Tibial artery (tissue), 4 donors: ENCODE measurements at regions not wholly inside any gene's neighbourhood (a gene's known extent, or its start where the extent isn't known, plus 50 kb on each side); places are given as distances from the start of the nearest gene placed in this dataset.

Source experiments
- DNase-seq, 2 donors: peaks; one replicate each; pipeline ENCODE4 v3.0.0-alpha.2; 2019
- H3K27ac ChIP-seq, 2 donors: fragments of 200-600 bp; sonication (generic) in 1 of 2; 1 replicate in 1 of 2; 2 replicates in 1 of 2; pipeline ENCODE4 v1.5.1; 2018 to 2019; ENCODE audit warnings: mild to moderate bottlenecking in 1 of 2
- H3K27me3 ChIP-seq, 2 donors: fragments of 200-600 bp; sonication (generic) in 1 of 2; one replicate each; pipeline versions ENCODE4 v1.5.1 to v1.6.0; 2016 to 2019
- H3K36me3 ChIP-seq, 3 donors: fragments of 200-600 bp; sonication (generic) in 2 of 3; one replicate each; pipeline ENCODE4 v1.5.1; 2016 to 2019; ENCODE audit warnings: mild to moderate bottlenecking in 2 of 3
- H3K4me1 ChIP-seq, 4 donors: fragments of 200-600 bp; sonication (generic) in 2 of 4; 1 replicate in 3 of 4; 2 replicates in 1 of 4; pipeline ENCODE4 v1.5.1; 2016 to 2019
- H3K4me3 ChIP-seq, 2 donors: fragments of 200-600 bp; sonication (generic) in 1 of 2; 1 replicate in 1 of 2; 2 replicates in 1 of 2; pipeline ENCODE4 v1.5.1; 2018 to 2019; ENCODE audit warnings: mild to moderate bottlenecking in 2 of 2
- H3K9me3 ChIP-seq, 3 donors: fragments of 200-600 bp; sonication (generic) in 1 of 3; one replicate each; pipeline ENCODE4 v1.5.1; 2016 to 2019
- CTCF ChIP-seq, 2 experiments: fragments of 200-600 bp in 1 of 2; fragments of 450-650 bp in 1 of 2; IDR thresholded peaks; one replicate each; pipeline ENCODE4 v1.5.1; 2017 to 2019; ENCODE audit warnings: antibody characterized with exemption in 2 of 2, mild to moderate bottlenecking in 1 of 2, moderate library complexity in 1 of 2
- intact Hi-C: fragments of 100-400 bp; cut with DNase I; formaldehyde crosslinking; loops from one replicate; pipeline ENCODE4 v1.15.0; 2023; ENCODE audit warnings: low total_unique reads

- intact Hi-C loops = no loop called here
- H3K4me1 ChIP-seq = no peaks in the 10 kb centered on the region
- H3K4me3 ChIP-seq = no peak overlapping the region
- H3K9me3 ChIP-seq = no peaks in the 10 kb centered on the region
- TF ChIP-seq CTCF (IDR thresholded peaks at IDR 0.05) = no peak
- peaks cover 0 to 75% of the 10 kb centered on the region in 2 donors for H3K27me3 ChIP-seq
- H3K36me3 ChIP-seq = no peaks in the 10 kb centered on the region
- no peak overlapping the region for H3K27ac ChIP-seq
- DNase-seq = no peak
Measured at GRCh38 chr7:1298931-1299885, 66.5 kb downstream of the UNCX start.

GRCh38 chr7:1300206-1300605 is 67.5 kb downstream of the UNCX start:
- TF ChIP-seq CTCF (IDR thresholded peaks at IDR 0.05) = no peak
- Histone ChIP-seq H3K4me3 (no peak overlapping the region), H3K27me3 (peaks cover 0 to 75% of the 10 kb centered on the region in 2 donors)

GRCh38 chr7:1300636-1301035 is 68.0 kb downstream of the UNCX start:
- H3K27ac ChIP-seq = no peak overlapping the region
- DNase-seq = no peak
- H3K36me3 ChIP-seq = no peaks in the 10 kb centered on the region
- peaks cover 0 to 73% of the 10 kb centered on the region in 2 donors for H3K27me3 ChIP-seq
- no peak for TF ChIP-seq CTCF (IDR thresholded peaks at IDR 0.05)
- H3K4me1 ChIP-seq = no peaks in the 10 kb centered on the region
- no peaks in the 10 kb centered on the region for H3K9me3 ChIP-seq
- H3K4me3 ChIP-seq = no peak overlapping the region
- intact Hi-C loops = no loop called here

More at GRCh38 chr7:1300206-1300605, 67.5 kb downstream of the UNCX start:
- Histone ChIP-seq H3K4me1 (no peaks in the 10 kb centered on the region), H3K9me3 (no peaks in the 10 kb centered on the region), H3K36me3 (no peaks in the 10 kb centered on the region), H3K27ac (no peak overlapping the region)
- intact Hi-C loops = no loop called here
- DNase-seq = no peak

- no peaks in the 10 kb centered on the region for H3K4me1 ChIP-seq
Measured at GRCh38 chr7:1301054-1301881, 68.6 kb downstream of the UNCX start.

GRCh38 chr7:1301882-1302251 is 69.2 kb downstream of the UNCX start:
- intact Hi-C loops = no loop called here
- no peak for DNase-seq

More at GRCh38 chr7:1301054-1301881, 68.6 kb downstream of the UNCX start:
- no peak for TF ChIP-seq CTCF (IDR thresholded peaks at IDR 0.05)
- intact Hi-C loops = no loop called here
- Histone ChIP-seq H3K9me3 (no peaks in the 10 kb centered on the region), H3K36me3 (no peaks in the 10 kb centered on the region), H3K4me3 (no peak overlapping the region), H3K27me3 (peaks cover 0 to 66% of the 10 kb centered on the region in 2 donors), H3K27ac (no peak overlapping the region)
- no peak for DNase-seq

More at GRCh38 chr7:1301882-1302251, 69.2 kb downstream of the UNCX start:
- Histone ChIP-seq H3K27ac (no peak overlapping the region), H3K9me3 (no peaks in the 10 kb centered on the region), H3K36me3 (no peaks in the 10 kb centered on the region), H3K4me3 (no peak overlapping the region), H3K4me1 (no peaks in the 10 kb centered on the region), H3K27me3 (peaks cover 0 to 61% of the 10 kb centered on the region in 2 donors)
- TF ChIP-seq CTCF (IDR thresholded peaks at IDR 0.05) = no peak
